GM19035 (cell line): ENCODE measurements at regions not wholly inside any gene's neighbourhood (a gene's known extent, or its start where the extent isn't known, plus 50 kb on each side); places are given as distances from the start of the nearest gene placed in this dataset.

ENCODE experiments used
- ATAC-seq: cut with Tn5 transposase; IDR thresholded peaks from one replicate; pipeline ENCODE4 v1.9.1; 2021; ENCODE audit not compliant: unreplicated experiment

DNA sequence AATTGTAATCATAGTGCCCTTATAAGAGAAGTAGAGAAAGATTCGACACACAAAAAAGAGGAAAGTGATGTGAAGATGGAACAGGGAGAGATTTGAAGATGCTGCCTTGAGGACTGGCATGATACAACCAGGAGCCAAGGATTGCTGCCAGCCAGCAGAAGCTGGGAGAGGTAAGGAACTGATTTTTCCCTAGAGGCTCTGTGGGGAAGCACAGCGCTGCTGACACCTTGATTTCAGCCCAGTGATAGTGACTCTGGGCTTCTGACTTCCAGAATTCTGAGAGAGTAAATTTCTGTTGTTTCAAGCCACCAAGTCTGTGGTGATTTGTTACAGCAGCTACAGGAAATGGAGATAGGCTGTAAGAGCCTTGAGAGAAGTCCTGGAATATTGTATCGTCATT lies 98.2 kb downstream of the RAB11FIP2 start:
- no peak for ATAC-seq

DNA sequence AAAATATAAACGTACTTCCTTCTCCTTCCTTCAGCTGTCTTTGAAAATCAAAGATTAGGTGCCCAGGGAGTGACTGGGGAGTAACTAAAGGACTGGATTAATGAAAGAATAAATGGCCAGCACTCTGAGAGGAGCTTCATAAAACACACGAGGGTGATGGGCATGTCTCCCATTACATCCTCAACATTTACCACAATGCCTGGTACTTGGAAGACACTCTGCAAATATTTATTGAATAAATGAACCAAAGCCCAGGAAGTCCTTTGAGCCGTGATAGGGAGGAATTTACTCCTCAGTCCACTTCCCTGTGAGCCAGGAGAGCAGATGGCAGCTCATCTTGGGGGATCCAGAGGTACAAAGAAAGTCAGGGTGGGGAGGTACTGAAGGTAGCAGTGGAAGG lies 96.3 kb downstream of the RAB11FIP2 start:
- ATAC-seq: no peak
